ENCODE measurements at regions not wholly inside any gene's neighbourhood (a gene's known extent, or its start where the extent isn't known, plus 50 kb on each side); places are given as distances from the start of the nearest gene placed in this dataset.

GRCh38 chr3:56856752-56857151 lies 55.0 kb upstream of the ARHGEF3 start:
- Mint-ChIP-seq H3K27me3 (ENCODE audit: low read depth, poor library complexity) (peaks cover 3% of the 10 kb centered on the region), H3K36me3 (ENCODE audit: low read depth) (no peaks in the 10 kb centered on the region), H3K4me3 (no peak overlapping the region), H3K4me1 (peaks cover 55% of the 10 kb centered on the region), H3K9me3 (no peaks in the 10 kb centered on the region), H3K27ac (no peak overlapping the region)
- no peak for DNase-seq
- no peak for TF ChIP-seq CTCF (IDR thresholded peaks at IDR 0.05)

- Mint-ChIP-seq H3K36me3 (ENCODE audit: low read depth) (no peaks in the 10 kb centered on the region), H3K27ac (no peak overlapping the region), H3K9me3 (no peaks in the 10 kb centered on the region), H3K4me1 (peaks cover 48% of the 10 kb centered on the region), H3K4me3 (no peak overlapping the region), H3K27me3 (ENCODE audit: low read depth, poor library complexity) (peaks cover 3% of the 10 kb centered on the region)
- TF ChIP-seq CTCF (IDR thresholded peaks at IDR 0.05) = peak; percentile 58
- peak; percentile 46 for DNase-seq
Observed at GRCh38 chr3:56855856-56856512, 54.2 kb upstream of the ARHGEF3 start.

GRCh38 chr3:56854856-56855611 lies 53.3 kb upstream of the ARHGEF3 start:
- Mint-ChIP-seq H3K27ac (peak overlapping the region; percentile 97), H3K9me3 (no peaks in the 10 kb centered on the region), H3K36me3 (ENCODE audit: low read depth) (no peaks in the 10 kb centered on the region), H3K27me3 (ENCODE audit: low read depth, poor library complexity) (peaks cover 3% of the 10 kb centered on the region), H3K4me3 (no peak overlapping the region), H3K4me1 (peaks cover 40% of the 10 kb centered on the region)
- no peak for TF ChIP-seq CTCF (IDR thresholded peaks at IDR 0.05)
- no peak for DNase-seq

- Mint-ChIP-seq H3K4me3 (no peak overlapping the region), H3K27ac (no peak overlapping the region), H3K9me3 (no peaks in the 10 kb centered on the region), H3K4me1 (peaks cover 29% of the 10 kb centered on the region), H3K36me3 (ENCODE audit: low read depth) (no peaks in the 10 kb centered on the region), H3K27me3 (ENCODE audit: low read depth, poor library complexity) (peaks cover 3% of the 10 kb centered on the region)
- TF ChIP-seq CTCF (IDR thresholded peaks at IDR 0.05) = no peak
- no peak for DNase-seq
Observed at GRCh38 chr3:56851966-56852884, 50.5 kb upstream of the ARHGEF3 start.

Measured in nephron progenitor cell (in vitro differentiated cells).